GM18861 (cell line): ENCODE measurements at regions not wholly inside any gene's neighbourhood (a gene's known extent, or its start where the extent isn't known, plus 50 kb on each side); places are given as distances from the start of the nearest gene placed in this dataset.

Experiments
- ATAC-seq: cut with Tn5 transposase; IDR thresholded peaks from one replicate; pipeline ENCODE4 v1.9.1; 2021; ENCODE audit not compliant: unreplicated experiment

DNA sequence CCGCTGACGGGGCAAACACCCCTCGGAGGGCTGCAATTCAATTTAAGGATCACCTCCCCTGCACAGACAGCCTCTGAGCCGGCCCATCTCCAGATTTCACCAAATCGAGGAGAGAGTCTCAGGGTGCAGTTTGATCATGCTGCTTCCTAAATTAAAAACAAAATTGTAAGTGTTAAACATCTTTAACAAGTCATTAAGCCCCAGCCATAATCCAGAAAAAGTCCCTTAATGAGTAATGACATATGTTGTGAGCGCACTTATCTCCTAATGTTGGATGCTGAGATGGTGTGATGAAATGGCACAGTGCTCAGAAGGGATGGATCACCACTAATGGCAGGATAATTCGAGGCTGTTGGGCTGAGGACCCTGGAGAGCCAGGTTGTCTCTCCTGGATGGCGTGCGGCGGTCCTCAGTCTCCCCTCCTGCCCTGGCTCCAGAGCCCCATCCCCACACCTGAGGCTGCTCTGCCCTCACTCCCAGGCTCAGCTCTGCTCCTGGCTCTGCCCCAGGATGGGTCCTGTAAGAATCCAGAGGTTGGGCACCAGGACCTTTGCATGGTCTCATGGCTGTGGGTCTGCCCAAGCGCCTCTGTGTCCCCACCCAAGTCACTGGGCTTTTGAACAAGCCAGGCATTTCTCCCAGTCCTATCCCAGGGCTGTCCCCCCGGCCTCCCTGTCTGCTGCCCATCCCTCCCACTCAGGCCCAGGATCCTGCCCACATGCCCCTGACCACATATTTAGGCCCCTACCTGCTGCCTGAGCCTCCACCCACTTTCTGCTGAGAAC is 224.4 kb upstream of the POU3F1 start:
- no peak for ATAC-seq

DNA sequence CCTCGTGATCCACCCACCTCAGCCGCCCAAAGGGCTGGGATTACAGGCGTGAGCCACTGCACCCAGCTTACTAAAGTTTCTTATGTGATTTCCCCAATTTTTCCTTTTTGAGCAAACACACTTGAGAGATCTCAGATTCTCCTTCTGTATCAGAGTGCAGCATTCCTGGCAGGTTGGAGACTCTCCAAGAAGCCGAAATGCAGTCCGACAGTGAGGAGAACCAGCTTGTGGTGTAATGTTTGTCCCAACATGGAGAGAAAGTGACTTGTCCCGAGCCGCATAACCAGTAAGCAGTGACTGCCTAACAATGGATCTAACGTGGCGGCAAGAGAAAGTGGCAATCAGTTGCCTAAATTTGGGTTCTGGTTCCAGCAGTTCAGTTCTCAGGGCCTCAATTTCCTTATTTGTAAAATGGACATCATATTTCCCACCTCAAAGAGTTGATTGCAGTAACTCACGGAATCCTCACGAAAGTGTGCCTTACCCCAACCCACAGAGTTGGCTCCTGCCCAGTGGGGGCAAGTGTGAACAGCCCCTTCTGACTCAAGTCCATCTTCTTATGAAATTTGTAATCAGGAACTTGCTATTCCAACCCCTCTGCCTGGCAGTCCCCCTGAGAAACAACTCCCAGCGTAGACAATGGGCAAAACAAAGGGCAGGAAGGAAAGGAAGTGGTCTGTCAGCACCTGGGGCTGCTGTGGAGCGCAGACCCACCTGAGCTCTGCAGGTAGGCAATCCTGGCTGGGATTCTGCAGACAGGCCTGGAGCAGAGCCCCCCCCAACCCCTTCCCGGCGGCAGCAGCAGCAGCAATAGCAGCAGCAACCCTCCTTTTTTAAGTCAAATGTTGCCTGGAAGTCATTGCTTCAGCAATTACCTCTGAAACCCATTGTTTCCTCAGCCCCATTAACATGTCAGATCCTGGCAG is 223.6 kb upstream of the POU3F1 start:
- ATAC-seq, result no peak

DNA sequence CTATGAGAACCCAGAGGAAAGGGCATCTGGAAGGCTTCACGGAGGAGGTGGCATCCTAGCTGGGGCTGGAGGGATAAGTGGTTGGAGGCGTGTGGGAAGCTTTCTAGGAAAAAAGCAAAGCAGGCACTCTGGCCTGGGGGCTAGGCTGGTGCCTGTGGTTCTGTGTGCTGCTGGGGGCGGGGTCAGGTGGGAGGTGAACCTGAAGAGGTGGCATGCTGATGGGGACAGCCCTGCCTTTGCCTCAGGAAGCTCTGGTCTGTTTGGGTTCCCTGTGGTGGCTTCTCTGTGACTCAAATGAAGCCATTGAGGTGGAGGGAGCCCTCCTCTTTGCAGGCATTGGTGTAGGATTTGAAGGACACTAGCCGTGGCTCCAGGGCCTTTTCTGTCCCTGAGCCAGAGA is 221.6 kb upstream of the POU3F1 start:
- ATAC-seq, result no peak

DNA sequence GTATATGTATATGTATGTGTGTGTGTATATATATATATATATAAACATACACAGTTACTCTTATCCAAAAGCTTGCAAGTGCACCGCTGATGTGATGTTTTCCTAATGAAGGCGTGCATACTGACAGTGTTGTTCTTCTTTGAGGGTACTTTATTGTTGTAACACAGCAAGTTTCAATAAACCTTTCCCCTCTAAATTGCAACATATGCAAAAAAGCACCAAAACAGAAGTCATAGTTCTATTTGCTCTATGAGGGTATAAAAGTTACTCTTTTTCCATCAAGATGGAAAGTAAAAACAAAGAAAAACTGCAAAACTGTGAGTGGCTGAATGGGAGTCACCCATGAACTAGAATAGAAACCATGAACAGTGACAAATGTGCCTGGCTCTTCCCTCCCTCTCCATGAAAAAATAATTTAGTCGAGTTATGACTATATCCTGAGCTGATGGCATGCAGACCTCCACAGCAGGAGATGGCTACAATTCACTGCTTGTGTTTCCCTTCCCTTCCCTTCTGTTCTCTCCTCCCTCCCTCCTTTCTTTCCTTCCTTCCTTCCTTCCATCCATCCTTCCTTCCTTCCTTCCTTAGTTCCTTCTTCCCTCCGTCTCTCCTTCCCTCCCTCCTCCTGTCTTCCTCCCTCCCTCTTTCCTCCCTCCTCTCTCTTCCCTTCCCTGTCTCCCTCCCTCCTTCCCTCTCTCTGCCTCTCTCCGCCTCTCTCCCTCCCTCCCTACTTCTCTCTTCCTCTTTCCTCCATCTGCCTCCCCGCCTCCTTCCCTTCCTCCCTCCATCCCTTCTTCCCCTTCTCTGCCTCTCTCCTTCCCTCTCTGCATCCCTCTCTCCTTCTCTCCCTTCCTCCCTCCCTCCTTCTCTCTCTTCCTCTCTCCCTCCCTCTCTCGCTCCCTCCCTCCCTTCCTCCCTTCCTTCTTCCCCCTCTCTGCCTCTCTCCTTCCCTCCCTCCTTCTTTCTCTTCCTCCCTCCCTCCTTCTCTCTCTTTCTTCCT is 220.7 kb upstream of the POU3F1 start:
- no peak for ATAC-seq

DNA sequence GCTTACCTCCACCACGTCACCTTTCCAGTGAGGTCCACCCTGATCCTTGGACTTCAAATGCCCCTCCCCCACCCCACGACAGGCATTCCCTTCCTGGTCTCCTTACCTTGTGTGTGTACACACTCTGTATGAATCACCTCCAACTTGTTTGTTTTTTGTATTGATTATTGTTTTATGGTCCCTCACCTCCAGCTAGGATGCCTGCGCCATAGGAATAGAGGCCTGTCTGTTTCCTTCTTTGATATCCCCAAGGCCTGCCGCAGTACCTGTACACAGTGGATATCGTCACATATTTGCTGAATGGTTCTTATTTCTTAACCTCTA is 219.6 kb upstream of the POU3F1 start:
- ATAC-seq, result no peak

DNA sequence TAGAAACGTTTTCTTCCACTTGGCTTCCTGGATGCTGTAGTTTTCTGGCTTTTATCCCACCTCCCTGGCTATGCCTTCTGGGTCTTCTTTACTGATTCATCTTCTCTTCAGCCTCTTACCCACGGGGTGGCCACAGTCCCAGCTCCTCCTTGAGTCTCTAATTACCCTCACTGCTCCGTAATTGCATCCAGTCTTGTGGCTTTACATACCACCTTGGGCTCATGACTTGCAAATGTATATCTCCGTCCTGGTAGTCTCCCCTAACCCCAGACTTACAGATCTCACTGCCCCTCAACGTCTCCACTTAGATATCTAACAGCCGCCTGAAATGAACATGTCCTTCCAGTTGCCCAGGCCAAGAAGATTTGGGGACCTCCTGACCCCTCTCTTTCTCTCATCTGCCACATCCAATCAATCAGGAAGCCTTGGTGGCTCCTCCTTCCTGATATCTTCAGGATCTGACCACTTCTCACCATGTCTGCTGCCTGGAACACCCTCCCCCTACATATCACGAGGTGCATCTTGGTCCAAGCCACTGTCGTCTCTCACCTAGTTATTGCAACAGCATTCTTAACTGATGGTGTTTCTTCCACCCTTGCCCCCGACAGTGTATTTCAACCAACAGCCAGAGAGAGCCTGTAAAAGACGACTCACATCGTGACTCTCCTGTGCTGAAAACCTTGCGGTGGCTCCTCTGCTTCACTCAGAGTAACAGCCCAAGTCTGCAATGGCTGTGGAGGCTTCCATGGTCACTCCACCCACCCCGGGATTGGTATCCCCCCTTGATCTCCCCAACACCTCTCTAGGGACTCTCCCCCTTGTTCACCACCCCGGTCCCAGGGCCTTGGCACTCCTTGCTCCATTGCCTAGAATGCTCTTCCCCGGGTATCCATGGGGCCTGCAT is 219.0 kb upstream of the POU3F1 start:
- ATAC-seq, result no peak

DNA sequence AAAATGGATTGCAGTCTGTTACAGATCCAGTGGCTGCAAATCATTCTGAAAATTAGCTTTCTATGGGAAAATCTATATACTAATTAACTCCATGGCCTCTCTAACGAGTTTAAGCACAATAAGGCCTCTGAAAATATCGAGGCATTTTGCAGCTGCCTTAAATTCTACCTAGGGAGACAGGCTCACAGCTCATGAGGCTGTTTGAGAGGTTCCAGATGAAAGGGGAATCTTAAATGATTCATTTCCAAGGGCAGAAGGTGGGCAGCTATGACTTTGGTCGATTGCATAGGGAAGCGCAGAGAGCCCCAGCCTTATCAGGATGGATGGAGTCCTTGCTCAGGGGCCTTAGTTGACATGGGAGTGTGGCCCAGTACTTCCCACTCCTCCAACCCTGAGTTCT is 216.8 kb upstream of the POU3F1 start:
- no peak for ATAC-seq

DNA sequence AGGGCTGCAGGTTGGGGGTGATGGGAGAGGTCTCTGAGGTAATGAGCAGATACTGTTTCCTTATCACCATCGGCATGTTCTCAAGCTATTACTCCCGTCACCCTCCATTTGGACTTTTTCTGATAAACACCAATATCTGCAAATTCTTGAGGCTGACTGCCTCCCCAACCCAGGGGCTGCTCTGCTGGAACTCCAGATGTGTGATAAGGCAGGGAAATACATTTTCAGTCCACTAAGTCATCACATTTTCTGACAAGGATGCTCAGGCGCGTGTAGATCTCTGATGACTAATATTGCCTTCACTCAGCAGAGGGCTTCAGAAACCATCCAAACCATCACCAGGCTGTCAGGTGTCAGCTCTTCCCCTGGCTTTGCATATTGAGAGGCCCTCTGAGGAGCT is 215.0 kb upstream of the POU3F1 start:
- no peak for ATAC-seq

DNA sequence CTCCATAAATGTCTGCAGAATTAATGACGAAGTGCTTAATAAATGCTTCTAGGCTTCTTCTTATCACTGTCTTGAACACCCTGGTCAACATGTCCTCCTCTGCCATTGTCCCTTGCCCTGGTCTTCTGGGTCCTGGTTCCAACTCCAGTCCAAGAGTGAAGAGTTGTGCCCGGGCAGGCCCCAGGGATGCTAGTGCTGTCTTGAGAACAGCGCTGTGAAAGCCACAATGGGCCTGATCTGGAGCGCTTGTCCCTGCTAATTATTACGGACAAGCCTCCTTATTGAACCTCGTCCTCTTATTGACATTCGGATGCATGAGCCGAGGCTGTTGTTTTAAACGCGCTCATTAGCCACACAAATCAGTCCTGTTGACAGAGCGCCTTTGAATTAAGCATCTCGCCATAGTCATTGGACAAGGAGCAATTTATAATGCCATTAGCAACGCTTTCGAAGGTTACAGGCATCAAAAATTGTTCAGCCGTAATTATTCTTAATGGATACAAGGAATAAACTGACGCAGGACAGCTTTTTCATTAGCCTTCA is 211.6 kb upstream of the POU3F1 start:
- ATAC-seq, result no peak

DNA sequence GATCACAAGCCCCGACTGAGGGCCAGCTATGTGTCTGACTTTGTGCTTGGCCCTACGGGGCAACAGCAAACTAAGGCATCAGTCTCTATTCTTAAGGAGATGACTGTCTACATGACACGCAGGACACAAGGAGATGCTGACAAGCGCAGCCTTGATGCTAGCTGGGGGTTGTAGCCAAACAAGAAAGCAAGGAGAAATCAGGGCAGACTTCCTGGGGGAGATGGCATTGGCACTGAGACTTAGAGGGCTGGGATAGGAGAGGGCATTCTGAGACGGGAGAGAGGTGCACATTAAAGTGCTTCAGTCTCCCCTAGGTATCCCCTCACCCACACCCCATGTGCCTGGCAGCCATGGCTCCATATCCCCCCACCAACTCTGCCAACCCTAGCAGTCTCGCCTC is 210.8 kb upstream of the POU3F1 start:
- ATAC-seq, result no peak

DNA sequence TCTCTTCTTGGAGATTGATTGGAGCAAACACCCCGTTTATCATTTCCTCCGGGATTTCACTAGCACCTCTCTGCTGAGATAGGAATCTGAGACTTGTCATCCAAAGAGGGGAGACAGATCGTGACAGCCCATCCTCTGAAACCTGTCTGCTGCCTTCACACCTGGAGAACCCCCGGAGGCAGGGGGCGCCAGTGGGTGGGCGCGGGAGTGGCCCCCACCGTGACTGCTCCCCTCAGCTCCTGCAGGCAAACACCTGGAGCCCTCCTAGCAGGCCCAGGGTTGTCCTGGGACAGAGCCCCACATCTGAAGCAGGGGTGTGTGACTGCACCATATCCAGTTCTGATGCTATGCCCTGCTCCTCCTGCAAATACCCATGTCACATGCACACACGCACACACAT is 209.5 kb upstream of the POU3F1 start:
- ATAC-seq, result no peak

DNA sequence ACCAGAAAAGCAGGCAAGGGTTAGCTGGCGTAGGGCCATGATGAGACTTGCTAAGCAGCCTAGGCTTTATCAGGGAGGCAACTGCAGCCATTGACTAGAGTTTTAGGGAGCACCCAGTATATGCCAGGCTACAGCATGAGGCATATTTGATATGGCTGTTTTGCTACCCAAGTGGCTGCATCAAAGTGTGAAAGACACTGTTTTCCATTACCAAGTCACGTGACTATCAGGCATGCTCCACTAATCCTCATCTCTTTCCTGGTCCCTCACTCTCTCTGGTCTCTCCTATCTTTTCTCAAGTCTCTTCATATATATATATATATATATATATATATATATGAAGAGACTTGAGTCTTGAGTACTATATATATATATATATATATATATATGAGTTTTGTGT is 206.7 kb upstream of the POU3F1 start:
- no peak for ATAC-seq

DNA sequence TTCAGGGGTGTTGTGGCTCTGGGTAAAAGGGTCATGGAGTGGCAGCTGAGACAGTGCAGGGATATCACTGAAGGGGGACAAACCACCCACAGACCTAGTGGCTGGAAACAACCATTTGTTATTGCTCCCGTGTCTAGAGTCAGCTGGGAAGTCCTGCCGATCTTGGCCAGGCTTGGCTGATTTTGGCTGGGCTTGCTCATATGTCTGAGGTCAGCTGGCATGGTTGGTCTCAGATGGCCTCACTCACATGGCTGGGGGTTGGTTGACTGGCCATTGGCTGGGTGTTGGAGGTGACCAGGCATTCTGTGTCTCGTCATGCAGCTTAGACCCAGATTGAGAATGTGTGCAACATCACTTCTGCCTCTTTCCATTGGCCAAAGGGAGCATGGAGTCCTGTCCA is 203.8 kb upstream of the POU3F1 start:
- no peak for ATAC-seq

DNA sequence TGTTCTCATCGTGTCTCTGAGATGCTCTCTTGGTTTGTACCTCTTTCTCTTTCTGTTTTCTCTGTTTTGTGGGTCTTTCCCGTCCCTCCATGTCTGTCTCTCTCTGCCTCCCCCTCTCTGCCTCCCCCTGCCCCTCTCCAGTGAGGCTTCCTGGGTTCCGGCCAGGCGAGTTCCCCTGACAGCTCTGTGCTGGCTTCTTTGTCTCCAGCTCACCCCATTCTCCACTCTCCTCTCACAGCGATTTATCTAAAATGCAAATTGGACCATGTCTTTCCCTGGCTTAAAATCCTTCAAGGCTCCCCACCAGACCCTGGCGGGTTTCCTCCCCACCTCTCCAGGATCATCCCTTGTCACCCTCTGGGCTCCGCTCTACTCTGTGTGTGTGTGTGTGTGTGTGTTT is 202.4 kb upstream of the POU3F1 start:
- ATAC-seq, result no peak

DNA sequence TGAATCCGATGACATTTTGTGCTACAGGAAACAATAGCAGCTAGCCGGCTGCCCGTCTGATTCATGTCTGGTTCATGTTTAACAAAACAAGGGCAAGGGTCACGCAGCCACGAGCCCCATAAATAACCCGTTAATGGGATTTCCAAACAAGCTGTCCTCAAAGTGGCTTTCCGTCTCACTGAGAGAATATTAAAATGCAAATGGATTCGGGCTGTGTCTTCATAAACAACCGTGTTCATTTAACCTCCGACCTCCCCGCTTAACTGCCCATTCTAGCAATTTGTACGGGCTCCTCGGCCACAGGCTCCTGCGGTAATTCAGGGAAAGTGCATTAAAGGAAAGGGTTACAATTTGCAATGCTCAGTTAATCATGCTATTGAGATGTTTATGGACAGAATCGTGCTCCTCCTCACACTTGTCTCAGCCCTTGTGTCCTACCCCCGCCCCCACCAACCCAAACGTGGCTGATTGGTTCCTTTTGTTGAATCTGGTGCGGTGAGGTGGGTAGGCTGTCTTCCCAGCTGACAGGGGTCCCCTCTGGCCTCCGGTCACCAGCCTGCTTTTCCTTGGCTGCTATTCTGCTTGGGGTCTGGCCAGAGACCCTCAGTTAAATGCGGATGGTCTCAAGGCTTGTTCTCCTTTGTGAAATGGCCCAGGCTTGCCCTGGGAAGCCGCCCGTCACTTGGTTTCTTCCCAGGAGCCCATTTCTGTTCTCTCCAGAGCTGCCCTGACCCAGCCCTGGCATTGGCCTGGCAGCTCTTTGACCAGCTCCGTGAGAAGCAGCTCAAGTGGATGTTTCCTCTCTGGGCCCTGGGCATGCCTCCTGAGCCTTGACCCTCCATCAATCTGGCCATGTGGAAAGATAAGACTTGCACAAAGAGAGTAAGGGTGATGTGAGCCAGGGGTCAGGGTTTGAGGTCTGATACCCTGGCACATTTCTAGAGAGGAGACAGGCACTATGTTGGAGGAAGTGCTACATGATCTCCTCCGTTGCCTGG is 200.7 kb upstream of the POU3F1 start:
- no peak for ATAC-seq

DNA sequence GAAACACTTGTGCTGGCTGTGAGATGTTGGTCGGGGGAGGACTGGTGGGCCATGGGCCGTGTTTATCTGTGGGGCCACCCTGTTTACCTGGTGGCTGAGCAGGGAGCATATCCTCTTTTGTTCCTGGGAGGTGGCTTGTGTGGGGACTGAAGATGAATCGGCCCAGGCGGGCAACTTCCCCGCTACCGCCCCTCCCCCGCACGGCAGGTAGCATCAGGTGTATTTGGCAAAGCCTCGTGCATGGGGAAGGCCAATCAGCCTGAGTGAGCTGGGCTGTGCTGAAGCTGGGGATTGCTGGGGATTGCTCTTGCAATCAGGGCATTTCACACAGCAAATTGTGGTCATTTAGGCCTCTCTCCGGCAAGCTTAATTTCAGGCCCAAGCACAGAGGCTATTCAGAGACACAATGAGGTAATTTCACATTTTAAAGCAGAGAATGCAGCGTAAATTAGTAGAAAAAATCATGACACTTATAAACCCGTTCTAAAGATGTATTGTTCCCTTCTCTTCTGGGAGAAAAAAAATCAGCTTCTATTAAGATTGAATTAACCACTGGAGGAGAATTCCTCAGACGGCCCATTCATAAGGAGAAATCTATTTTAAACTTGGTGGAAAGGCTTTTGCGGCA is 197.7 kb upstream of the POU3F1 start:
- no peak for ATAC-seq

DNA sequence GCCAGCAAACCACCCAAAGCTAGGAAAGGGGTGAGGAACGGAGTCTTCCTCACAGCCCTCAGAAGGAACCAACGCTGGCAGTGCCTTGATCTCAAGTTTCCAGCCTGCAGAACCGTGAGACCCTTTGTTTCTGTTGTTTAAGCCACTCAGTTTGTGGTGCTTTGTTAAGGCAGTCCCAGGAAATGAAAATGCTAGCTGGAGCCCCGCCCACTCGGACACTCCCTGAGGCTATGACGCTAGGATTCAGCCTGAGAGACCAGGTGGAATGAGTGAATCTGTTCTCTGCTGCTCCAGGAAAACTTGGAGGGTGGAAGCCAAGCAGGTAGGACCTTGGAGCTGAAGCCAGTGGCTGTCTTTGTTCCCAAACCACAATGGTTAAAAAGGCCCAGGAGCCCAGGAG is 196.5 kb upstream of the POU3F1 start:
- no peak for ATAC-seq

DNA sequence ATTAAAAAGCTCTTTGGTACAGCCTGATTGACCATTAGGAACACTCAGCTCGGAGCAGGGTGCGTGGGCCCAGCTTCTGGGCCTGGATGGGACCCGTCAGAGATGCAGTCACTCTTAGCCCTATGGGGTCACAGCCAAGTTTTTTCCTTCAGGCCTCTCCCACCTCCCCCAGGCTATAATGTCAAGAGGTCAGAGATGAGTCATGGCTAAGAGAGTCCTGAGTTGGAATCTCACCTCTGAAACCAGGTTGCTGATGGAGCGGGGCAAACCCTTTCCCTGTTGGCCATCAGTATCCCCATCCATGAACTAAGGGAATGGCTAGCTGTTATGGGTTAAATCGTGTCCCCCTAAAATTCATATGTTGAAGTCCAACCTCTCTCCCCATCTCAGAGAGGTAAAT is 195.9 kb upstream of the POU3F1 start:
- ATAC-seq, result no peak
